HG03280 (cell line): ENCODE measurements at regions not wholly inside any gene's neighbourhood (a gene's known extent, or its start where the extent isn't known, plus 50 kb on each side); places are given as distances from the start of the nearest gene placed in this dataset.
"Not testable (repeated sequence)": the region's sequence is repeated elsewhere in the genome, so short reads cannot be mapped to it uniquely, and the experiment has no call there.

Experiments used
- ATAC-seq: cut with Tn5 transposase; IDR thresholded peaks from one replicate; pipeline ENCODE4 v1.9.1; 2021; ENCODE audit warnings: mild to moderate bottlenecking, moderate library complexity; ENCODE audit not compliant: unreplicated experiment

DNA sequence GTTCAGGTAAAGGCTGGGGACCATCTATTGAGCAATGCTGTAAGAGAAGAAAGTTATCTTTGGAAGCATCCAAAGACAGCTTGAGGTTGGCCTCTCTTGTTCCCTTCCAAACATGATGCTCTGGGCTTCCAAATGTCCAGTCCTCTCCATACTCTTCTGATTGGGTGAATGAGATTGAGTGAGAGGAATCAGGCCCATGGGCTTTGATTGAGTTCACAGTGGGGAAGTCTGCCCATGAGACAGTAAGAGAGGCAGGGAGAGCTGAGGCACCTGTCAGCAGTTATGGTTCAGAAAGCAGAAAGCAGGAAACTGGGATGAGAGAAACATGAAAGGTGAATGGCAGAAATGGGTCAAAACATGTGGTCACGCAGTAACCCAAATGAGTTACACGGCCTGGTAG, 1006.9 kb downstream of the VRK1 start:
- ATAC-seq = no peak

DNA sequence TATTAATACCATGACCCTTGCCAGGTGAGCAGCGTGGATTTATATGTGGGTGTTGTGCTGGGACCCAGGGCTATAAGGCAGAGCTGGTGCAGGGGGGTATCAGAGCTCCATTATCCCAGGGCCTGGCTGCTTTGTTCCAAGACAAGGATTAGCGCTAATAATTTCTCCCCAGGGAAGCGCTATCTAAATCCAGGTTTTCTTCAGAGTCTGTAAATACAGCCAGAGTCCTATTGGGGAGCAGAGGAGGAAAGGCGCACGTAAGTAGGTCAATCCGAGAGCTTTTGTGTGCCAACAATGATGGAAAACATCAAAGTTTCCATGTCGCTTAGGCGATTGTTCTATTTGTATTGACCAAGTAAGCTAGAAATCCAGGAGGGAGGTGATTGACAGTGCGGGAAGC, 1009.7 kb downstream of the VRK1 start:
- ATAC-seq = no peak

DNA sequence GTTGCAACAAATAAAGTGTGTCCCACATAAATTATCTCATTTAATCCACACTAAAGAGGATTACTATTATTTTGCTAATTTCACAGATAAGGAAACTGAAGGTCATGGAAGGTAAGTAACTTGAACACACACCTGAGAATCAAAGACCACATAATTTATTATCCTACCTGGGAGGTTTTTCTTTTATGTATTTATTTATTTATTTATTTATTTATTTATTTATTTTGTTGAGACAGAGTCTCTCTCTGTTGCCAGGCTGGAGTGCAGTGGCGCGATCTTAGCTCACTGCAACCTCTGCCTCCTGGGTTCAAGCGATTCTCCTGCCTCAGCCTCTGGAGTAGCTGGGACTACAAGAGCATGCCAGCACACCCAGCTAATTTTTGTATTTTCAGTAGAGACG, 1011.4 kb downstream of the VRK1 start:
- not testable (repeated sequence) for ATAC-seq

DNA sequence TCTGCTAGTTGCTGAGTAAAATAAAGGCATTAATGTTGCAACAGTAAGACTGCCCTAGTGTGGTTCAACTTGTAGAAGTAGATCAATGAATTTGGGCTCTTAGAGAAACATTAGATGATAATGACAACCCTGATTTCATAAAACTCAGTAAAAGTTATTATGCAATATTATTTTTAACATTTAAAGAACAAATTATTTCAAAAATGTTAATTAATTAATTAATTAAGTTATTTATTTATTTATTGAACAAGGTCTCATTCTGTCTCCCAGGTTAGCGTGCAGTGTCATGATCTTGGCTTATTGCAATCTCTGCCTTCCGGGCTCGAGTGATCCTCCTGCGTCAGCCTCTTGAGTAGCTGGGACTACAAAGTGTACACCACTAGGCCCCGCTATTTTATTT, 1016.4 kb downstream of the VRK1 start:
- no peak for ATAC-seq

DNA sequence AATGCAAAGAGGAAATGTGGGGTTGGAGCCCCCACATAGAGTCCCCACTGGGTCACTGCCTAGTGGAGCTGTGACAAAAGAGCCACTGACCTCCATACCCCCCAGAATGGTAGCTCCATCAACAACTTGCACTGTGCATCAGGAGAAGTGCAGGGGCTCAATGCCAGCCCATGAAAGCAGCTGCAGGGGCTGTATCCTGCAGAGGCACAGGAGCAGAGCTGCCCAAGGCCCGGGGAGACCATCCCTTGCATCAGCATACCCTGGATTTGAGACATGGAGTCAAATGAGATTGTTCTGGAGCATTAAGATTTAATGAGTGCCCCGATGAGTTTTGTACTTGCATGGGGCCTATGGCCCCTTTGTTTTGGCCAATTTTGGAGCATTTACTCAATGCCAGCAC, 1023.6 kb downstream of the VRK1 start:
- ATAC-seq = no peak

DNA sequence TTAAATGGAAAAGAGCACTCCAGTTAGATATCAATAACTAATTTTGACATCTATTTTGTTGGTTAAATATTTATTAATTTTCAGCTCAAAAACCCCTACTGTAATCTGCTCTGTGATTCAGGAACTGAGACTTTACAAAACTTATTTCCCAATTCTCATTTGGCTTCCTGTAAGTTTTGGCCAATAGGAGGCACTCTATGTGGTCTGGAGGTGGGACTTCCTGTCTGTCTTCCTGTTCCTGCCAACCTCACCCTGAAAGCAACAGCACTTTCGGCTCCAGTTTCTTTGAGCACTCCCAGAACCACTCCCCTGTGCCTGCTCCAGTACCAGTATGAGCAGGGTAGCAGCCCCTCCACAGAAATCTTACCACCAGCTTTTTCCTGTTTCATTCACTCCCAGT, 1027.0 kb downstream of the VRK1 start:
- ATAC-seq = no peak

DNA sequence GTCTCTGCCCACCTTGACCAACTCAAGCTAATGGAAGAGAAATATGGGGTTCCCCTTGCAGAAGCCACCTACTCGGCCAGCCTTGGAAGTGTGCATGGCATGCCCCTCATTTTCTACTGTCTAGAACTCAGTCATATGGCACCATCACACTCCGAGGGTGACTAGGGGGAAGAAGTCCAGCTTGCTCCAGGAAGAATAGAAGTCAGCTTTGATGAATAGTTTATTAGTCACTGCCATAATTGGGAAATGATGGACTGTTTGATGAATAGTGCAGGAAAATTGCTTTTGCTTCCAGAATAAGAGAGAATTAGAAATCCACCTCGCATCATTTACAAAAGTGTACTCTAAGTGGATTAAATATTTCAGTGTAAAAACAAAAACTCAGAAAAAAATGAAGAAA, 1030.6 kb downstream of the VRK1 start:
- no peak for ATAC-seq

DNA sequence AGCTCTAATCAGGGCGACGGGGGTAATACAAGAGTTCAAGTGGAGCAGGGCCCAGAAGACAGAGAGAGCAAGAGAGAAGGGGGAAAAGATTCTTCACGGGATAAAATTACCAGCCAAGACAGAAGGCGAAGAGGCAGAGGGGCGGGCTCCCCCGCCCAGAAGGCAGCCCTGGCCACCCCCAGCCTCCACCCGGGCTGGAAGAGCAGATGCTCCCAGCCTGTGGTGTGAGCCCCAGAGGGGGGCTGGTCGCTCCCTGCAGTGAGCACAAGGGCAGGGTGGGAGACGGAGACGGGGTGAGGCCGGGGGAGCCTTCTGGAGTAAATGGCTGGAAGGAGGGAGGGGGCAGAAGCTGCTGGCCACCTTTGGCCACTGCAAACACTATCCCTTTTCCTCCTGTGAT, 1035.6 kb downstream of the VRK1 start:
- ATAC-seq = no peak

DNA sequence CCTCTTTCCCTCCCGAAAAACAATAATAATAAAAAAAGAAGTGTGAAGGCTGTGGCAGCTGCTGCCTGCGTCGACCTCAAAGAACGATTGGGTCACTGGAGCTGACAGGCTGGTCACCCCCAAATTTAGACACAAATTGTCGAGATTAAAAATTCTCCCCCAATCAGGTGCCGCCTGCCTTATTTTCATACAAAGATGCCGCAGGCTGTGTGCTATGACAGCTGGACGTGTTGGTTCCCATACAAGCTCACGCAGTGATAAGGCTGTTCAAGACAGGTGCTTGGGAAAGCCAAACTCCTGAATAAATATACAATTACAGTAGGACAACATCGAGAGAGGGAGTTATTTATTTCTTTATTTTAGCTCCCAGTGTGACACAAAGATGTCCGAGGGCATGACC, 1041.8 kb downstream of the VRK1 start:
- no peak for ATAC-seq

DNA sequence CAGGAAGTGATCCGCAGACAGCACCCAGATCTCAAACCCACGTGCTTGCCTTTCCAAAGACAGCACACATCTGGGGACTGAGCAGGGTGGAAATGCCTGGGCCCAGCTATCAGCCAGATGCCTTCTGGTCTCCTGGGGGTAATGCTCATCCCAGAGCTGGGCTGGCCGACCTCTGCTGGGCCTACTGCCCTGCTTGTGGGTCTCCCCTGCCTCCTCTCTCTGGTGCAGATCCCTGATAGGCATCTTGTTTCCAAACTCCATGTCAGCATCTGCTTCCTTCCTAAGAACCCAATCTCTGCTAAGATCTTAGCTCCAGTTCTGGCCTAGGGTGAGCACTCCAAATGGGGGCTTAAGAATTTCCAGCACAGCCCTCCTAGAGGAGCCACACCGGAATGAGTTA, 1043.0 kb downstream of the VRK1 start:
- ATAC-seq = no peak

DNA sequence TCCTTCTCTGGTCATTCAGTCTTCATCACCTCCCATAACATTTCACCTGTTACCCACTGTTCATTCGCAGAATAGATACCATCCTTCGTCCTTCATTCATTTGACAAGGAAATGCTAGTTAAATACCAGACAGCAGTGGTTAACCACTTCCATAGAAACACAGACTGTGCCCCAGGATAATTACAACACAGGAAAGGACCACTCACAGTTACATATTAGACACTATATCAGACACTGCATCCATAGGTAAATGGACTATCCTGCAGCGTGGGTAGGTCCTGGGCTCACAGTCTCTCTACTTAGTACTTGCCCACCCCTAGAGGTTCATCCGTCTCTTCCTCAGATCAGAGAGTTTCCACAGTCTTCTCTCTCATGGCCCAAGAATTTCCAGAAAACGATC, 1044.6 kb downstream of the VRK1 start:
- ATAC-seq = no peak

DNA sequence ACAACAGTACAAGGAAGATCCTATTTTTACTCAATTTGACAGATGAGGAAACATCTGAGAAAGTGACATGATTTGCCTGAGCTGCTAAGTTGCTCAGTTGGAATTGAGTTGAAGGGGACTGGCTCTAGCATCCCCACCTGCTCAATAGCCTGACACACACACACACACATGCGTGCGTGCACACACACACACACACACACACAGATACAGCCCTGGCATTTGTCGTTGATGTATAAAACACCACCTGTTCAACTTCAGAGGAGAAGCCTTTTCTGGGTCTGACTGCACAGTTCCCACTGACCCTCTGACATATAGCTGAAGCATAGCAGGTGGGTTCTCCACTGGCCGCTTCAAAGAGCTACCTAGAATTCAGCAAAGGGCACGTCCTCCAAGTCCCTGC, 1045.9 kb downstream of the VRK1 start:
- no peak for ATAC-seq

DNA sequence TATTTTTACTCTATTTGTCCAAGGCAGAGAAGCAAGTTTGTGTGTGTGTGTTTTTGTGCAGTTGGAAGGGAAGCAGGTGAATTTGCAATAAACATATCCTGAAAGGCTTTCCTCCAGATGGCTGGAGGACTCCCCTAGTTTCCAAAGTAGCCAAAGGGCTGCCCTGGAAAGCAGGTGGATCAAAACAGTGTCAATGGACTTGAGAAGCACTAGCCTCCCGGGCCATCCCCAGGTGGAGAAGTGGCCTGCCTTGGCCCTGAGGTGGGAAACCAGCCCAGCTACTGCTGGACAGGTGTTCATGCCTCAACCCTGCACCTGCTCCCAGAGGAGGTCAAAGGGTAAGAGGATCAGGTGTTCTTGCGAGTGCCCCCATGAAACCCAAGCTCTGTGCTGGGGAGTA, 1046.9 kb downstream of the VRK1 start:
- ATAC-seq = no peak

DNA sequence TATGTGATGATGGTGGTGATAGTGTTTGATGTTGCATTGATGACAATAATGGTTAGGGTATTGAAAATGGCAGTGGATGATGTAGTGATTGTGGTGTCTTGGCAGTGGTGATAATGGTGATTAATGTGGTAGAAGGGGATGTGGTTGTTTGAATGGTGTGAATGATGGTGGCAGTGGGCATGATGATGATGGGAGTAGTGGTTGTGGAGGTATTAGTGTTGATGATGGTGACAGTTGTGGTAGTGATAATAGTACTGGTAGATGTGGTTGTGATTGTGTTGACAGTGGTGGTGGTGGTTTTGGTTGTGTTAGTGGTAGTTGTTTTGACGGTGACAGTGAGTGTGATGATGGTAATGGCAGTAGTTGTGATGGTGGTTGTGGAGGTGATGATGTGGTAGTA, 1049.0 kb downstream of the VRK1 start:
- ATAC-seq = no peak

DNA sequence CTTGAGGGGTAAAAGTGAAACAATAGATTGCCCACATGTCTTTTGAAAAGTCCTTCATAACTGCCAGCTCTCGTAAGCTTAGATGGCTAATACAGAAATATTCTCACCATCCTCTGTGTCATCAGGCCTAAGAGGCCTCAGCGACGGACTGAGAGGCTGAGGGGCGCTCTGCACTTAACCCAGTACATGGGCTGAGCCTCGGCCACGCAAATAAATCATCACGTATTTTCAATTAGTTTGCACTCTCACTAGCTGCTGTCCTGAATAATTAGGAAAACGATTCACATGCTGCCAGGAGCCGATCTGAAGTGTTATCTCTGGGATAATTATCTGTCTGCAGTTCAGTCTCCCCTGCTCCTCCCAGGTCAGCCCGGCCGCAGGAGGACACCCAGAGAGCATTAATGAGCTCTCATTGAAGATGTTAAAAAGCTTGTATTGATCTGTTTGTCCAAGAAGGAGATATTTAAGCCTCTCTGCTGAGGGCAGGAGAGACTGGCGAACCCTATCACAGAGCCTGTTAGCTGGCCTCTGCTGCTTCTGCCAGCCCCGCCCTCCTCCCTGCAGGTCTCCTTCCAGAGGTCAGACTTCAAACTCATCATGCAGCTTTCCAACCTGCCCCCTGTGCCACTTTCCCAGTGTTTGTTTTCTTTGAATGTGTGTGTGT, 1051.3 kb downstream of the VRK1 start:
- ATAC-seq = no peak

DNA sequence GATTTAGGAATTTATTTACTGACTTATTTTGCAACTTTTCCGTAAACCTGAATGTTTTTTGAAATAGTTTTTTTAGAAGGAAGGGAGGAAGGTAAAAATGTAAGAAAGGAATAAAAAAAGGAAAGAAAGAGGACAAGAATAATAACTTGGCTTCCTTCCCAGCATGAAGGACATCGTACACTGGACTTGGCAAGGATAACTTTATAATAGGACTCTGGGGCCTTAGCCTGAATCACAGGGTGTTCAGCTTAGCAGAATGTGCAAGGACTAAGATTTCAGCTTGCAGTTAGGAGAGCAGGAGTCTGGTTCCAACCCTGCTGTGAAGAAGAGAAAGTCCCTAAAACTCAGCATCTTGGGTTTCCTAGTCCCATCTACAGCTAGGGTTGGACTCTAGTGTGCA, 1053.3 kb downstream of the VRK1 start:
- no peak for ATAC-seq

DNA sequence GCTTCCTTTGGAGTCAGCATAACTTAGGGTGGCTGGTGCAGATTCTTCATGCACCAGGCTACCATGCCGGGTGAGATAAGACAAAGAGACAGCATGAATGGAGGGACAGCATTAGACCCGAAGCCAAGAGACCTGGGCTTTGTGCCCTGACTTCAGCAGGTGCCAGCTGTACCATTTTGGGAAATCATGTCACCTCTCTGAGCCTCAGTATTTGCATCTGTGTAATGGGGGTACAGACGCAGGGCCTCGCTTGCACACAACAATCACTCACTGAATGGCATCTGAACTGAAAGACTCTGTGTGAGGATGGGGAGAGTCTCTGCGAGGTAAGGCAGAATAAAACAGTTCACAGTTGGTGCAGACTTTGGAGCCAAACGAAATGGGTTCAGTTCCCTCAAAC, 1053.7 kb downstream of the VRK1 start:
- no peak for ATAC-seq

DNA sequence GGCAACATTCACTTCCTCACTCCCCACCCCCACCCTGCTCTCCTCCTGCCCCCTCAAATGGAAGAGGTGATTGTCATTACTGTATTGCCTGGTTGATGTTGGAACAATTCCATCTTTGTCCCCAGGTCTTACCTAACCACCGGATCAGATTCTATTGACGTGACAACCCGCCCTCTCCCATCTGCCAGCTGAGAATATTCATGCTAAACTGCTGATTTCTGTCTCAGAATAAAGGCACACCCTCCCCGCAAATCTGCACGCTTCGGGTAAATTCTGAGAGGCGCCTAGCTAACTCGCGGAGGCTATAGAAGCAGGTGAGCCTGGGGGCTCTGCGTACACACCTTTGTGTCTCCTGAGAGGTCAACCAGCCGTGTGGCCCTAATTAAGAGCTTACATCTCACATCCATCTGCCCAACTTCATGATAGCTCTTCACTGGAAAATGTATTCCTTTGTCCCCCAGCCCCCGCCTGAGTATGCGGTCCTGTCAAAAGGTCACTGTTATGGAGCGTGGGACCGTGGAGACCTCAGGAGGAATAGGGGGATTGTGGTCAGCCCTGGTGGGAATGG, 1054.3 kb downstream of the VRK1 start:
- ATAC-seq = no peak

DNA sequence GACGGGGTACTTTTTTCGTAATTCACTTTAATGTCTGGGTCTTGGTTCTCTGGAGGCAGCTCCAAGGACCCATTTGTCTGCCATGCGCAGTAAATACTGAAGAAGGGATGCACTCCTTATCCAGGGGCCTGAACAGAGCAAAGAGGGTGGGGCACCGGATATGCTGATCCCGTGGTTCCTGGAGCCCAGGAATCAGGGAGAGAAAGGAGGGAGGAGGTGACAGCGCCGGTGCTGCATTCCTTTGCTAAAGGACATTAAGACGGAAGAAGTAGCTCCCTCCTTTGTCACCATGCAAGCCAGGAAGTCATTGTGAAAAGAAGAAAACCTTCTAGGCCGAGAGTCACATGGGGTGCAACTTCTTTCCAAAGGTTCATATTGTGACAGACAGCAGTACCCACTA, 1057.7 kb downstream of the VRK1 start:
- ATAC-seq = no peak

DNA sequence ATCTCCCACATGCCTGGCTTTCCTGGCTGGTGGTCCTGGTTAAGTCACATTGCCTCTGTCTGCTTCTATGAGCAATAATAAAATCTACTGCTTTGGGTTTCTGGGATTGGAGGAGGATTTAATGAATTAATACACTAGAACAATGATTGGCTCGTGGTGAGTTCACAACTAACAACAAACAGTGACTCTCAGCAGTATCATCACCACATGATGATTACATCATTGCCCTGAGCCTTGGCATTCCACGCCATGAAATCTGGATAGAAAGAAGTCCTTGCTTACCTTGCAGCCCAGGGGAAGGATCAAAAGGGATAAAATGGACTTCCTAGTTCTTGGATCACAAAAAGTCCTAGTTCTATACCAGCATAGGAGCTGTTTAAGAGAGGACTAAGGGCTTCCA, 1069.0 kb downstream of the VRK1 start:
- ATAC-seq = no peak

DNA sequence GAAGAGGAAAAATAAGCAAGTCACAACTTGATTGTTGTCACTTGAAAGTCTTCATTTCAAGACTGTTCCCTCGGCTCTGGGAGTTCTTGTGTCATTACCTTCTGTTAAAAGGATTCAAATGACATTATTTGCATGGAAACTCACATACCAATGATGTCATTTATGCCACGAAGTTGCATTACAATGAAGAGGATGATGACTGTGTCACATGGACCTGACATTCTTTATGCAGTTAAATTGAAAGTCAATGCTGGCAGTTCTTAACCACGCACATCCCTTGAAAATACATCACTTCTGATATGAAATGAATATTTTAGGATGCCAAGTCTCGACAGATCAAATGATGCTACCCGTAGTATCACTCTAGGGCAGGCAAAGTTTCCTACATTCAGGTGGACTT, 1069.5 kb downstream of the VRK1 start:
- no peak for ATAC-seq

DNA sequence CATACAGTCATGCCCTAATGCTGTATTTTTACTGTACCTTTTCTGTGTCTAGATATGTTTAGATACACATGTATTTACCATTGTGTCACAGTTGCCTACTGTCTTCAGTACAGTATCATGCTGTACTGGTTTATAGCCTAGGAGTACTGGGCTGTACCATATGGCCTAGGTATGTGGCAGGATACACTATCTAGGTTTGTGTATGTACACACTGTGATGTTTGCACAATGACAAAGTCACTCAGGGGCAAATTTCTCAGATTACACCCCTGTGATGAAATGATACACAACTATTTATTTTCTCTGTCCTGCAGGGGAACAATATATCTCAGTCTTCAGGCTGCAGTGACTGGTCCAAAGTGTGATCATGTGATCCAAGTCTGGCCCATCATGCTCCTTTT, 1076.1 kb downstream of the VRK1 start:
- no peak for ATAC-seq

DNA sequence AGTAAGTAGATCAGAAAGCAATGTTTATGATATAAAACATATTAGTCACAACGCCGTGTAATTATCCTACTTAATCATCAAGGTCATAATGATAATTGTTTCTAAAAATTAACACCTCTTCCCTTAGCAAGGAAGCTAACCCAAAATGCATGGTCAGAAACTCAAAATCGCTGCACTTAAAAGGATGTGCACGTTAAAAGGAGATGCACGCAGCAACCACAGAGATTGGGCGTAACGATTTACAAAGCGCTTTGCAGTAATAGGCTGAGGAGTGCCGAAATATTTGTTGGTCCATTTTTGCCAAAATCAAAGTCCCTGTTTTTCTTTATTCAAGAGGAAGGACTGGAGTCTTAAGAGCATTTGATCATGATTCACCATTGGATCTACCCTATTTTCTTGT, 1077.2 kb downstream of the VRK1 start:
- ATAC-seq = no peak
